ENCODE measurements at regions not wholly inside any gene's neighbourhood (a gene's known extent, or its start where the extent isn't known, plus 50 kb on each side); places are given as distances from the start of the nearest gene placed in this dataset.

DNA sequence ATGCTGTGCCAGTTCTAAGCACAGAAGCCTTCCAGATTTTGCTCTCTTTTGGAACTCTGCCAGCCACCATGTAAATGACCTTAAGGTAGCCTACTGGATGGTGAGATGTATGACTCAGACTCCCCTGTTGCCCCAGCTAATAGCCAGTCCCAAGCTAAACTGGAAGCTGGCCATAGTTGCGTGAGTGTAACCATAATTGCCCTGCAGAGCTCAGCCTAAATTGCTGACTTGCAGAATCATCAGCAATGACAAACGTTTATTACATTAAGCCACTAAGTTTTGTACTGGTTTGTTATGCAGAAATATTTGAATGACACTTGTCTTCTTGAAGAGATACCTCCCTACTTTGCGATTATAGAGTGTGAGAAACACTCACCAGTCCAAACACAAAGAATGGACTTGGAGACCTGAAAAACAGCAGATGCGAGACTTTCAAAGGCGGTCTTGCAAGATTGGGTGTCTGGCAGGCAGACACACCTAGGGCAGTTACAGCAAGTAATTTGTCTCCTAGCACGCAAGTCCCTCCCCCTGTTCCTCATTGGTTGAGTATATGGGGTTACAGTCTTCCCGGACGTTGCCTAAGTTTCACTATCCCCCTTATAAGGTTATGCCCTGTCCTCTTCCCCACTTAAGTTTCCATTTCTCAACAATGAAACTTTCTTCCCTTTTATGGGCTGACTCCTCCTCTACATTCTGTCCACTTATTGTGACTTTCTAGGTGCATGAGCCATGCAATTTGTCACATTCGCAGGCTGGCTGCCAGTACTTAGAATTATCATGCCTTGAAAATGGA is 83.6 kb upstream of the XCR1 start:
- TF ChIP-seq POLR2A (conservative IDR thresholded peaks at IDR 0.05) = no peak
- no peak for TF ChIP-seq SMAD1 (IDR thresholded peaks at IDR 0.05; ENCODE audit: low read depth, low read length, partially characterized antibody)
- TF ChIP-seq CEBPG (CRISPR knock-in tag; IDR thresholded peaks at IDR 0.05) = no peak
- peak in 1 of 2 experiments; percentile 27; a peak in 3 of 4 replicates for TF ChIP-seq CEBPG (tag; conservative IDR thresholded peaks at IDR 0.05 in 1 of 2, IDR thresholded peaks at IDR 0.05 in 1 of 2)
- TF ChIP-seq, protein P1, sequence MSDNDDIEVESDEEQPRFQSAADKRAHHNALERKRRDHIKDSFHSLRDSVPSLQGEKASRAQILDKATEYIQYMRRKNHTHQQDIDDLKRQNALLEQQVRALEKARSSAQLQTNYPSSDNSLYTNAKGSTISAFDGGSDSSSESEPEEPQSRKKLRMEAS (CRISPR knock-in tag; IDR thresholded peaks at IDR 0.05) = no peak
- TF ChIP-seq, protein P2, sequence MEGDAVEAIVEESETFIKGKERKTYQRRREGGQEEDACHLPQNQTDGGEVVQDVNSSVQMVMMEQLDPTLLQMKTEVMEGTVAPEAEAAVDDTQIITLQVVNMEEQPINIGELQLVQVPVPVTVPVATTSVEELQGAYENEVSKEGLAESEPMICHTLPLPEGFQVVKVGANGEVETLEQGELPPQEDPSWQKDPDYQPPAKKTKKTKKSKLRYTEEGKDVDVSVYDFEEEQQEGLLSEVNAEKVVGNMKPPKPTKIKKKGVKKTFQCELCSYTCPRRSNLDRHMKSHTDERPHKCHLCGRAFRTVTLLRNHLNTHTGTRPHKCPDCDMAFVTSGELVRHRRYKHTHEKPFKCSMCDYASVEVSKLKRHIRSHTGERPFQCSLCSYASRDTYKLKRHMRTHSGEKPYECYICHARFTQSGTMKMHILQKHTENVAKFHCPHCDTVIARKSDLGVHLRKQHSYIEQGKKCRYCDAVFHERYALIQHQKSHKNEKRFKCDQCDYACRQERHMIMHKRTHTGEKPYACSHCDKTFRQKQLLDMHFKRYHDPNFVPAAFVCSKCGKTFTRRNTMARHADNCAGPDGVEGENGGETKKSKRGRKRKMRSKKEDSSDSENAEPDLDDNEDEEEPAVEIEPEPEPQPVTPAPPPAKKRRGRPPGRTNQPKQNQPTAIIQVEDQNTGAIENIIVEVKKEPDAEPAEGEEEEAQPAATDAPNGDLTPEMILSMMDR (IDR thresholded peaks at IDR 0.05 in 2 of 3, conservative IDR thresholded peaks at IDR 0.05 in 1 of 3; ENCODE audit: insufficient read depth in 2 of 3, low read depth in 1 of 3, low read length in 3 of 3) = no peak
- no peak for TF ChIP-seq BRCA1 (IDR thresholded peaks at IDR 0.05)
- no peak for TF ChIP-seq BRCA1 (CRISPR knock-in tag; IDR thresholded peaks at IDR 0.05)
- no peak for TF ChIP-seq KDM1A (IDR thresholded peaks at IDR 0.05)
- TF ChIP-seq XRCC3 (IDR thresholded peaks at IDR 0.05) = no peak
